ENCODE measurements at regions not wholly inside any gene's neighbourhood (a gene's known extent, or its start where the extent isn't known, plus 50 kb on each side); places are given as distances from the start of the nearest gene placed in this dataset.

DNA sequence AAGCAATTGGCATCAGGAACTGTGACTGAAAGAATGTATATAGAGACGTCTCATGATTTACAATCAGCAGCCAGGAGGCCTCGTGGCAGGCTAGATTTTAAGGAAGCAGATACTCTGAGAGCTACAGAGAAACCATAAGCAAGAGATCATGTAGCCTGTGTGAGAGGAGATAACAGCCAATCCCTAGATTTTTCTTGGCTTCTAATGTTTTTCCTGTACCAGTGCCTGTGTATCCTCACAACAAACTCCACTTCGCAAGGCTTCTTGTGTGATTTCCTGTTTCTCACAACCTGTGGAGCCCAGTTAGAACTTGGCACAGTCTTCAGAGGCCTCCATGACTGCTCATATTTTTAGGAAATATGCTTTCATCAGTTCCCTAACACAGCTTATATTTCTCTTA, 147.9 kb downstream of the PTCHD1 start:
- TF ChIP-seq EZH2 (IDR thresholded peaks at IDR 0.05): no peak
- no peak for TF ChIP-seq POLR2AphosphoS5 (IDR thresholded peaks at IDR 0.05; ENCODE audit: borderline replicate concordance, low read depth, low read length)
